ENCODE measurements at regions not wholly inside any gene's neighbourhood (a gene's known extent, or its start where the extent isn't known, plus 50 kb on each side); places are given as distances from the start of the nearest gene placed in this dataset.
A peak's percentile ranks its signal among the peaks of the same experiment; 100 is the strongest.

DNA sequence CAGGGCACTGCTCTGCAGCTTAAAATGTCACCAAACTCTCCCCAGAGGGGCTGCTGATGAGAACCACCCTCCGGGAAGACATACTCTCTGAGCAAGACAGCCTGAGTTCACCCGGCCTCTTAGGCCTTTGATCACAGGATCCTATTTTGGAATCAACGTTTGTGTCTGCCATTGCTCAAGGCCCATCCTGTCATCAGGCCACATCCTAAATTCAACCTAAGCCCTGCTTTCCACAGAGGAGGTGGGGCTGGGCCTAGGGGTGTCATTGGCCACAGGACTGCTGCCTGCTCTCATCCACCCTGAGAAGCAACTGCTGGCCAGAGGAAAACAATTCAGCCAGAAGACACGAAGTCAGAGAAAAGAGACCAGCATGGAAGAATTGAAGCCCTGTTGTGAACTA, 351.1 kb upstream of the IRX2 start:
- Mint-ChIP-seq H3K9me3 (no peaks in the 10 kb centered on the region), H3K4me1 (peaks cover 52% of the 10 kb centered on the region), H3K27ac (ENCODE audit: unreplicated experiment) (no peak overlapping the region), H3K27me3 (ENCODE audit: low read depth) (peaks cover 15% of the 10 kb centered on the region), H3K4me3 (no peak overlapping the region), H3K36me3 (ENCODE audit: low read depth) (no peaks in the 10 kb centered on the region)
- no peak for DNase-seq (ENCODE audit: low read depth, low spot score)
- TF ChIP-seq, protein P1, sequence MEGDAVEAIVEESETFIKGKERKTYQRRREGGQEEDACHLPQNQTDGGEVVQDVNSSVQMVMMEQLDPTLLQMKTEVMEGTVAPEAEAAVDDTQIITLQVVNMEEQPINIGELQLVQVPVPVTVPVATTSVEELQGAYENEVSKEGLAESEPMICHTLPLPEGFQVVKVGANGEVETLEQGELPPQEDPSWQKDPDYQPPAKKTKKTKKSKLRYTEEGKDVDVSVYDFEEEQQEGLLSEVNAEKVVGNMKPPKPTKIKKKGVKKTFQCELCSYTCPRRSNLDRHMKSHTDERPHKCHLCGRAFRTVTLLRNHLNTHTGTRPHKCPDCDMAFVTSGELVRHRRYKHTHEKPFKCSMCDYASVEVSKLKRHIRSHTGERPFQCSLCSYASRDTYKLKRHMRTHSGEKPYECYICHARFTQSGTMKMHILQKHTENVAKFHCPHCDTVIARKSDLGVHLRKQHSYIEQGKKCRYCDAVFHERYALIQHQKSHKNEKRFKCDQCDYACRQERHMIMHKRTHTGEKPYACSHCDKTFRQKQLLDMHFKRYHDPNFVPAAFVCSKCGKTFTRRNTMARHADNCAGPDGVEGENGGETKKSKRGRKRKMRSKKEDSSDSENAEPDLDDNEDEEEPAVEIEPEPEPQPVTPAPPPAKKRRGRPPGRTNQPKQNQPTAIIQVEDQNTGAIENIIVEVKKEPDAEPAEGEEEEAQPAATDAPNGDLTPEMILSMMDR (conservative IDR thresholded peaks at IDR 0.05): no peak

DNA sequence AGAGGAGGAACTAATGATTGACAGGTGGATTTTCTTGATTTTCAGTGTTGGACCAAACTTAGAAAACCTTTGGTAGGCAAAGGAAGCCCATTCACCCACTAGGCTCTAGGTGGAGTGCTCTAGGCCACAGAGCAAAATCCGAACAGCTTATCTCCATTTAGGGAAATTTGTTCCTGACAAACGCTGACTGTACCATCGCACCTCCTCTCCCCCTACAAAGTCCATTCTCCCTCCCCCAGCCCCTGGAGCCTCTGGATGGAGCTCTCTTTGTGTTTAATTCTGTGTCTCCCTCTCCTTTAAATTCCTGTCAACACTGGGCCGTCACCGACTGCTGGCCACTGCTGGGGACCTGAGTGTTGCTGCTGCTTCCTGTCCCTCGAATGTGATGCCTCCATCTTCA, 350.1 kb upstream of the IRX2 start:
- peak overlapping the region; percentile 5 for H3K4me3 Mint-ChIP-seq
- no peak overlapping the region for H3K27ac Mint-ChIP-seq (ENCODE audit: unreplicated experiment)
- TF ChIP-seq, protein P1 (conservative IDR thresholded peaks at IDR 0.05): no peak
- DNase-seq (ENCODE audit: low read depth, low spot score): no peak
- no peaks in the 10 kb centered on the region for H3K36me3 Mint-ChIP-seq (ENCODE audit: low read depth)
- H3K4me1 Mint-ChIP-seq: peaks cover 42% of the 10 kb centered on the region
- peaks cover 11% of the 10 kb centered on the region for H3K27me3 Mint-ChIP-seq (ENCODE audit: low read depth)
- no peaks in the 10 kb centered on the region for H3K9me3 Mint-ChIP-seq

DNA sequence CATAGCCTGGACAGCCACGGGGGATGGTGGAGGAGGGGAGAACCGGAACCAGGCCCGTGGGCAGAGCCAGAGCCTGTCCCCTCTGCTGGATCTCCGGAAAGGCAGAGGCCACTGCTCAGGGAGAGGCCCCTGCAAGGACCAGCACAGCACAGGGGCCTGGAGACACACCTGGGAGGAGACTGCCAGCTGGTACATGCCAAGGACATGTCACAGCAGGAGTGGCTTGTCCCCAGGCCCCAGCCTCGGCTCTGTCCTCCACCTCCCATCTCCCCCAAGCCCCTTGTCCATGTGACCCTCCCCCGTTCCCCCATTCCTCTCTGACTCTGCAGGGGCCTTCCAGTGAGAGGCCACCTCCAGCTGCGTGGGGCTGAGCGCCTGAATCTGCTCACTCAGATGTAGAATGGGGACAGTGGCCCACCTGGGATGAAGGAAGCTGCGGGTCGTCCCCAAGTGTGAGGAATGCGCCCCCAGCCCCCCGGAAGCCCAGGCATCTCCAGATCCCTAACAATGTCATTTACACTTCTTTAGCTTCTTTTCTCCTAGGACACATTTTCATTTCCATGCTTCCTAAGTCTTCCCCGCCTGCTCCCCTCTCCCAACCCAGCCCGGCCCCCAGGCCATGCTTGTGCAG, 349.6 kb upstream of the IRX2 start:
- no peak for DNase-seq (ENCODE audit: low read depth, low spot score)
- Mint-ChIP-seq H3K4me3 (no peak overlapping the region), H3K27ac (ENCODE audit: unreplicated experiment) (no peak overlapping the region), H3K9me3 (no peaks in the 10 kb centered on the region), H3K4me1 (peaks cover 42% of the 10 kb centered on the region), H3K27me3 (ENCODE audit: low read depth) (peaks cover 11% of the 10 kb centered on the region), H3K36me3 (ENCODE audit: low read depth) (no peaks in the 10 kb centered on the region)
- TF ChIP-seq, protein P1 (conservative IDR thresholded peaks at IDR 0.05): no peak

DNA sequence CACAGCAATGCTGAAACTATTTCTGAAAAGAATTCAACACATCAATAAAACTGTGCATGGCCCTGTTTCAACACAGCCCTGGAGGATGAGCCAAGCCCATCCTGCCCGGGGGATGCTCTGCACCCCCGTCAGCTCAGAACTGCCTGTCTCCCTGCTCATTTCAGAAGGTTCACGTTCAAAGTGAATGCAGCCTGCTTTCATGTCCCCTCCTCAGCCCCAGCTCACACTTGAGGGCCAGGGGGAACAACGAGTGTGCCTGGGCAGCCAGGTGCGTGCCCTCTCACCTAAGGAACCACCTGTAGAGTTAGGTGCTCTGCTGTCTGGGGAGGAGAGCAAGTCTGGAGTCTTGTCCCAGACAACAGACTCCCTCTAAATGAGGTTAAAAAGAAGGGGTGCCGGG, 348.5 kb upstream of the IRX2 start:
- peaks cover 36% of the 10 kb centered on the region for H3K4me1 Mint-ChIP-seq
- DNase-seq (ENCODE audit: low read depth, low spot score): no peak
- no peaks in the 10 kb centered on the region for H3K9me3 Mint-ChIP-seq
- peaks cover 11% of the 10 kb centered on the region for H3K27me3 Mint-ChIP-seq (ENCODE audit: low read depth)
- H3K27ac Mint-ChIP-seq (ENCODE audit: unreplicated experiment): no peak overlapping the region
- TF ChIP-seq, protein P1 (conservative IDR thresholded peaks at IDR 0.05): no peak
- H3K36me3 Mint-ChIP-seq (ENCODE audit: low read depth): no peaks in the 10 kb centered on the region
- H3K4me3 Mint-ChIP-seq: no peak overlapping the region

DNA sequence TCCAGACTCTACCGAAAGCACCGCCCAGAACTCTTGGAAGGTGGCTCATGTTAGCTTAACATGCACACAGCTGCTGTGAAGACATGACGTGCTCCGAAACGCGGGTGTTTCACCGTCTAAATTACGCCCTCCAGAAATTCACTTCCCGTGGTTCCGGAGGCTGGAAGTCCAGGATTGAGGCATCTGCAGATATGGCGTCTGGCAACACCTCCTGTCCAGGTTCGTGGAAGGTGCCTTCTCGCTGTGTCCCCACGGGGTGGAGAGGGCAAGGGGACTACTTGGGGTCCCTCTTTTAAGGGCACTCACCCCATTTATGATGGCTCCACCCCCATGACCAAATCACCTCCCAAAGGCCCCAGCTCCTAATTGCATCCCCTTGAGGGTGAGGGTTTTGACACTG, 348.0 kb upstream of the IRX2 start:
- Mint-ChIP-seq H3K4me1 (peaks cover 31% of the 10 kb centered on the region), H3K27me3 (ENCODE audit: low read depth) (peaks cover 11% of the 10 kb centered on the region), H3K9me3 (no peaks in the 10 kb centered on the region), H3K36me3 (ENCODE audit: low read depth) (no peaks in the 10 kb centered on the region), H3K4me3 (no peak overlapping the region), H3K27ac (ENCODE audit: unreplicated experiment) (no peak overlapping the region)
- DNase-seq (ENCODE audit: low read depth, low spot score): no peak
- TF ChIP-seq, protein P1 (conservative IDR thresholded peaks at IDR 0.05): no peak
